HL-60 (cell line): ENCODE measurements at regions not wholly inside any gene's neighbourhood (a gene's known extent, or its start where the extent isn't known, plus 50 kb on each side); places are given as distances from the start of the nearest gene placed in this dataset.

Source experiments
- CTCF ChIP-seq: IDR thresholded peaks from one replicate; pipeline ENCODE4 v1.5.1; 2011; ENCODE audit warnings: low read length, control low read depth, inconsistent platforms; ENCODE audit not compliant: insufficient read depth
- GABPA ChIP-seq: IDR thresholded peaks from 2 replicates; pipeline ENCODE4 v1.6.1; 2012; ENCODE audit warnings: low read depth
- POLR2AphosphoS5 ChIP-seq: IDR thresholded peaks from 2 replicates; pipeline ENCODE4 v1.6.1; 2012; ENCODE audit warnings: low read depth
- REST ChIP-seq: IDR thresholded peaks from 2 replicates; pipeline ENCODE4 v1.6.1; 2012; ENCODE audit warnings: low read depth; ENCODE audit not compliant: insufficient replicate concordance
- SPI1 ChIP-seq: IDR thresholded peaks from 2 replicates; pipeline ENCODE4 v1.6.1; 2012; ENCODE audit warnings: low read depth, mild to moderate bottlenecking, borderline replicate concordance

GRCh38 chr2:155021618-155022017 lies 323.1 kb downstream of the KCNJ3 start:
- no peak for TF ChIP-seq POLR2AphosphoS5
- no peak for TF ChIP-seq CTCF
- TF ChIP-seq REST, result no peak
- no peak for TF ChIP-seq SPI1
- TF ChIP-seq GABPA, result no peak
